HAP-1 (cell line): ENCODE measurements at regions not wholly inside any gene's neighbourhood (a gene's known extent, or its start where the extent isn't known, plus 50 kb on each side); places are given as distances from the start of the nearest gene placed in this dataset.
"Not testable (repeated sequence)": the region's sequence is repeated elsewhere in the genome, so short reads cannot be mapped to it uniquely, and the experiment has no call there.

ENCODE experiments used
- DNase-seq, 2 experiments: peaks; one replicate each; pipeline ENCODE4 v3.0.0-alpha.2; 2016 to 2020; ENCODE audit warnings: low spot score in 2 of 2
- H3K27me3 ChIP-seq: fragments of 250-450 bp; sonication (Bioruptor Pico); 2 replicates; pipeline ENCODE4 v1.5.1; 2020; ENCODE audit warnings: low read depth, mild to moderate bottlenecking, moderate library complexity
- H3K36me3 ChIP-seq: fragments of 250-450 bp; sonication (Bioruptor Pico); replicated peaks from 2 replicates; pipeline ENCODE4 v1.5.1; 2020; ENCODE audit warnings: mild to moderate bottlenecking
- H3K4me1 ChIP-seq: fragments of 250-450 bp; sonication (Bioruptor Pico); 2 replicates; pipeline ENCODE4 v1.5.1; 2020; ENCODE audit warnings: mild to moderate bottlenecking
- H3K4me3 ChIP-seq: fragments of 250-450 bp; sonication (Bioruptor Pico); 2 replicates; pipeline ENCODE4 v1.5.1; 2020; ENCODE audit warnings: mild to moderate bottlenecking, moderate library complexity
- H3K9me3 ChIP-seq: fragments of 250-450 bp; sonication (Bioruptor Pico); 2 replicates; pipeline ENCODE4 v1.5.1; 2020; ENCODE audit warnings: mild to moderate bottlenecking, moderate library complexity
- in situ Hi-C: fragments of 300-500 bp; cut with MboI; formaldehyde crosslinking; loops from 3 replicates; pipeline ENCODE4 v1.14.3; 2020; ENCODE audit warnings: low sequenced_read_pairs, inconsistent platforms, mixed read lengths

DNA sequence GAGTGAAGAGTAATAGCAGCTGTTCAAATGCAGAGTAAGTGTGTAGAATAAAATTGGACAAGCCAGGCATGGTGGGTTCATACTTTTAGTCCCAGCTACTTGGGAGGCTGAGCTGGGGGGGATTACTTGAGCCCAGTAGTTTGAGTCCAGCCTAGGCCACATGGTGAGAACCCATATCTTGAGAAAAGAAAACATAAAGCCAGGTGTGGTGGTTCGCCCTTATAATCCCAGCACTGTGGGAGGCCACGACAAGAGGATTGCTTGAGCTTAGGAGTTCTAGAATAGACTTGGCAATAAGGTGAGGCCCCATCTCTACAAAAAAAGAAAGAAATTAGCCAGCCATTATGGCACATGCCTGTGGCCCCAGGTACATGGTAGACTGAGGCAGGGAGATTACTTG is 1241.1 kb downstream of the UQCRFS1 start:
- no peaks in the 10 kb centered on the region; the same call in 1 of the 2 replicates for H3K9me3 ChIP-seq

GRCh38 chr19:27971071-27971470 is 1241.9 kb downstream of the UQCRFS1 start:
- H3K36me3 ChIP-seq: no peaks in the 10 kb centered on the region
- no peaks in the 10 kb centered on the region for H3K27me3 ChIP-seq
- no peak for DNase-seq
- no peaks in the 10 kb centered on the region; the same call in 1 of the 2 replicates for H3K9me3 ChIP-seq
- in situ Hi-C loops: no loop called here
- H3K4me1 ChIP-seq: no peaks in the 10 kb centered on the region
- H3K4me3 ChIP-seq: no peak overlapping the region

More for the DNA sequence above, 1241.1 kb downstream of the UQCRFS1 start:
- Histone ChIP-seq H3K27me3 (no peaks in the 10 kb centered on the region), H3K36me3 (no peaks in the 10 kb centered on the region), H3K4me1 (no peaks in the 10 kb centered on the region), H3K4me3 (no peak overlapping the region)
- in situ Hi-C loops: no loop called here
- DNase-seq: no peak

GRCh38 chr19:27966390-27966816 is 1246.5 kb downstream of the UQCRFS1 start:
- Histone ChIP-seq H3K4me1 (no peaks in the 10 kb centered on the region), H3K9me3 (no peaks in the 10 kb centered on the region; the same call in 1 of the 2 replicates), H3K27me3 (no peaks in the 10 kb centered on the region), H3K36me3 (no peaks in the 10 kb centered on the region), H3K4me3 (no peak overlapping the region)
- in situ Hi-C loops: no loop called here
- DNase-seq: peak in 1 of 2 experiments; percentile 4

- in situ Hi-C loops: no loop called here
- no peaks in the 10 kb centered on the region for H3K36me3 ChIP-seq
- H3K27me3 ChIP-seq: no peaks in the 10 kb centered on the region
- H3K4me1 ChIP-seq: no peaks in the 10 kb centered on the region
- no peak overlapping the region for H3K4me3 ChIP-seq
- no peaks in the 10 kb centered on the region for H3K9me3 ChIP-seq
- DNase-seq: no peak
Measured at GRCh38 chr19:27964185-27964584, 1248.8 kb downstream of the UQCRFS1 start.

- no peak for DNase-seq
- in situ Hi-C loops: no loop called here
- H3K4me3 ChIP-seq: no peak overlapping the region
Measured at GRCh38 chr19:27962264-27962663, 1250.7 kb downstream of the UQCRFS1 start.

GRCh38 chr19:27955485-27956480 is 1257.2 kb downstream of the UQCRFS1 start:
- no peak overlapping the region for H3K4me3 ChIP-seq
- H3K4me1 ChIP-seq: no peaks in the 10 kb centered on the region
- H3K36me3 ChIP-seq: no peaks in the 10 kb centered on the region
- in situ Hi-C loops: no loop called here
- no peaks in the 10 kb centered on the region for H3K27me3 ChIP-seq
- DNase-seq: no peak
- no peaks in the 10 kb centered on the region for H3K9me3 ChIP-seq

More at GRCh38 chr19:27962264-27962663, 1250.7 kb downstream of the UQCRFS1 start:
- no peaks in the 10 kb centered on the region for H3K36me3 ChIP-seq
- no peaks in the 10 kb centered on the region for H3K9me3 ChIP-seq
- H3K27me3 ChIP-seq: no peaks in the 10 kb centered on the region
- H3K4me1 ChIP-seq: no peaks in the 10 kb centered on the region

- H3K36me3 ChIP-seq, H3K4me1 ChIP-seq, in situ Hi-C loops, DNase-seq, H3K9me3 ChIP-seq, H3K27me3 ChIP-seq, H3K4me3 ChIP-seq: not testable (repeated sequence)
Measured at GRCh38 chr19:27942607-27943006, 1270.3 kb downstream of the UQCRFS1 start.

- in situ Hi-C loops: no loop called here
- DNase-seq: no peak
- Histone ChIP-seq H3K9me3 (no peaks in the 10 kb centered on the region), H3K27me3 (no peaks in the 10 kb centered on the region), H3K4me3 (no peak overlapping the region), H3K4me1 (no peaks in the 10 kb centered on the region), H3K36me3 (no peaks in the 10 kb centered on the region)
Measured at GRCh38 chr19:27936139-27936538, 1276.8 kb downstream of the UQCRFS1 start.

GRCh38 chr19:27935669-27936068 is 1277.3 kb downstream of the UQCRFS1 start:
- Histone ChIP-seq H3K27me3 (no peaks in the 10 kb centered on the region), H3K4me3 (no peak overlapping the region), H3K9me3 (no peaks in the 10 kb centered on the region), H3K4me1 (no peaks in the 10 kb centered on the region), H3K36me3 (no peaks in the 10 kb centered on the region)
- in situ Hi-C loops: no loop called here
- no peak for DNase-seq

- Histone ChIP-seq H3K36me3 (no peaks in the 10 kb centered on the region), H3K27me3 (no peaks in the 10 kb centered on the region), H3K4me3 (no peak overlapping the region), H3K4me1 (no peaks in the 10 kb centered on the region), H3K9me3 (no peaks in the 10 kb centered on the region)
- in situ Hi-C loops: no loop called here
- no peak for DNase-seq
Measured at GRCh38 chr19:27929399-27929798, 1283.6 kb downstream of the UQCRFS1 start.

DNA sequence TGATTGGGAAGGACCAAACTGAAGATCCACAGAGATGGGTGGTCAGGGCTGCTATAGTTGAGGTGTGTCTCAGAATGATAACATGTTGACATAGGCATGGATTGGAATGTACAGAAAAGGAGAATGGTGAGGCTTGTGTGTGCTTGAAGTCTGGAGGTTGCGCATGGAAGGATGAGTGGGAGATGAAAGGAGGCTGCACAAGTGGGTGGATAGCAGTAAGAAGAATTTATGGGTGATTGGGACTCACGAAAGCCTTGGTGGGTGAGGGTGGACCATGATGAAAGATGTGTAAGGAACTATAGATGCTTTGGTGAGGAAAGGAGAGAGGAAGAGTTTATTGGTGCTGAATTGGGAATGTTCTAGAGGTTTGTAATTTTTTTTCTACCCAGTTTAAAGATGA is 1287.7 kb downstream of the UQCRFS1 start:
- H3K4me3 ChIP-seq: no peak overlapping the region
- H3K27me3 ChIP-seq: no peaks in the 10 kb centered on the region
- H3K4me1 ChIP-seq: no peaks in the 10 kb centered on the region
- H3K9me3 ChIP-seq: no peaks in the 10 kb centered on the region
- no peak for DNase-seq
- H3K36me3 ChIP-seq: no peaks in the 10 kb centered on the region
- in situ Hi-C loops: no loop called here

- Histone ChIP-seq H3K9me3 (no peaks in the 10 kb centered on the region), H3K27me3 (no peaks in the 10 kb centered on the region), H3K4me3 (no peak overlapping the region), H3K36me3 (no peaks in the 10 kb centered on the region), H3K4me1 (no peaks in the 10 kb centered on the region)
- in situ Hi-C loops: no loop called here
- DNase-seq: no peak
Measured at GRCh38 chr19:27922970-27923369, 1290.0 kb downstream of the UQCRFS1 start.

GRCh38 chr19:27920774-27921173 is 1292.2 kb downstream of the UQCRFS1 start:
- no peak overlapping the region for H3K4me3 ChIP-seq
- no peak for DNase-seq
- in situ Hi-C loops: no loop called here
- H3K9me3 ChIP-seq: no peaks in the 10 kb centered on the region
- H3K36me3 ChIP-seq: no peaks in the 10 kb centered on the region
- no peaks in the 10 kb centered on the region for H3K27me3 ChIP-seq
- no peaks in the 10 kb centered on the region for H3K4me1 ChIP-seq

GRCh38 chr19:27918818-27919217 is 1294.1 kb downstream of the UQCRFS1 start:
- Histone ChIP-seq H3K4me3 (no peak overlapping the region), H3K27me3 (no peaks in the 10 kb centered on the region), H3K36me3 (no peaks in the 10 kb centered on the region), H3K4me1 (no peaks in the 10 kb centered on the region), H3K9me3 (no peaks in the 10 kb centered on the region)
- in situ Hi-C loops: no loop called here
- no peak for DNase-seq
